ENCODE measurements at regions not wholly inside any gene's neighbourhood (a gene's known extent, or its start where the extent isn't known, plus 50 kb on each side); places are given as distances from the start of the nearest gene placed in this dataset.

GRCh38 chr3:94946683-94947082 lies 883.8 kb downstream of the NSUN3 start:
- TF ChIP-seq ZNF335 (tag by site-specific recombination; conservative IDR thresholded peaks at IDR 0.05) (no peak), ZNF610 (tag by site-specific recombination; IDR thresholded peaks at IDR 0.05; ENCODE audit: borderline replicate concordance) (no peak), SALL2 (tag by site-specific recombination; IDR thresholded peaks at IDR 0.05; ENCODE audit: borderline replicate concordance) (no peak), ZNF138 (tag by site-specific recombination; IDR thresholded peaks at IDR 0.05; ENCODE audit: borderline replicate concordance) (no peak), ZSCAN5A (tag by site-specific recombination; IDR thresholded peaks at IDR 0.05) (no peak), MYNN (tag by site-specific recombination; IDR thresholded peaks at IDR 0.05; ENCODE audit: borderline replicate concordance) (no peak), ZNF707 (tag by site-specific recombination; IDR thresholded peaks at IDR 0.05) (no peak), ZNF140 (tag by site-specific recombination; IDR thresholded peaks at IDR 0.05) (no peak), SCRT2 (tag by site-specific recombination; IDR thresholded peaks at IDR 0.05) (no peak), ZNF585B (tag by site-specific recombination; IDR thresholded peaks at IDR 0.05) (no peak), ZNF529 (tag by site-specific recombination; IDR thresholded peaks at IDR 0.05; ENCODE audit: insufficient replicate concordance) (no peak), ZNF558 (tag by site-specific recombination; IDR thresholded peaks at IDR 0.05) (no peak), ZNF645 (tag by site-specific recombination; IDR thresholded peaks at IDR 0.05) (no peak), ZNF221 (tag by site-specific recombination; IDR thresholded peaks at IDR 0.05; ENCODE audit: borderline replicate concordance) (no peak), KLF1 (tag by site-specific recombination; IDR thresholded peaks at IDR 0.05) (no peak), ZNF37A (tag by site-specific recombination; IDR thresholded peaks at IDR 0.05) (no peak), ZNF302 (tag by site-specific recombination; IDR thresholded peaks at IDR 0.05; ENCODE audit: low read depth) (no peak), ZNF501 (tag by site-specific recombination; IDR thresholded peaks at IDR 0.05) (no peak)
- Histone ChIP-seq H3K4me3 (ENCODE audit: low read depth, low read length) (no peak overlapping the region), H3K36me3 (ENCODE audit: control insufficient read depth in 2 of 2, insufficient read depth in 1 of 2, low read length in 2 of 2) (no peaks in the 10 kb centered on the region), H3K9me3 (ENCODE audit: control insufficient read depth, insufficient read depth, low read depth, low read length) (no peaks in the 10 kb centered on the region), H3K4me1 (ENCODE audit: control insufficient read depth, insufficient read depth, low read length) (no peaks in the 10 kb centered on the region), H3K27ac (ENCODE audit: extremely low read depth, low read depth, low read length) (no peak overlapping the region)
- POLR2A ChIA-PET, result no interaction called here
- CTCF ChIA-PET, result no interaction called here

GRCh38 chr3:94961423-94962100 lies 898.7 kb downstream of the NSUN3 start:
- H3K4me3 ChIP-seq (ENCODE audit: low read depth, low read length), result no peak overlapping the region
- no peaks in the 10 kb centered on the region for H3K9me3 ChIP-seq (ENCODE audit: control insufficient read depth, insufficient read depth, low read depth, low read length)
- H3K4me1 ChIP-seq (ENCODE audit: control insufficient read depth, insufficient read depth, low read length), result no peaks in the 10 kb centered on the region
- ChIA-PET CTCF (no interaction called here), POLR2A (no interaction called here)
- H3K27ac ChIP-seq (ENCODE audit: extremely low read depth, low read depth, low read length), result no peak overlapping the region
- TF ChIP-seq PRDM10 (tag by site-specific recombination; IDR thresholded peaks at IDR 0.05) (no peak), ZBTB21 (tag by site-specific recombination; IDR thresholded peaks at IDR 0.05) (no peak), ZNF549 (tag by site-specific recombination; IDR thresholded peaks at IDR 0.05) (no peak), ZNF24 (tag by site-specific recombination; IDR thresholded peaks at IDR 0.05) (no peak), HIC1 (tag by site-specific recombination; IDR thresholded peaks at IDR 0.05) (no peak), ZNF449 (tag by site-specific recombination; IDR thresholded peaks at IDR 0.05) (no peak), ZNF433 (tag by site-specific recombination; IDR thresholded peaks at IDR 0.05; ENCODE audit: low read depth) (no peak)
- no peaks in the 10 kb centered on the region for H3K36me3 ChIP-seq (ENCODE audit: control insufficient read depth in 2 of 2, insufficient read depth in 1 of 2, low read length in 2 of 2)

Measured in HEK293 (cell line).